Ishikawa (cell line): ENCODE measurements at regions not wholly inside any gene's neighbourhood (a gene's known extent, or its start where the extent isn't known, plus 50 kb on each side); places are given as distances from the start of the nearest gene placed in this dataset.

Experiments
- CEBPB ChIP-seq: IDR thresholded peaks from 2 replicates; pipeline ENCODE4 v1.6.1; 2012
- CREB1 ChIP-seq: IDR thresholded peaks from 2 replicates; pipeline ENCODE4 v1.6.1; 2012; ENCODE audit warnings: low read depth
- EGR1 ChIP-seq: IDR thresholded peaks from 2 replicates; pipeline ENCODE4 v1.6.1; 2012
- EP300 ChIP-seq: IDR thresholded peaks from 2 replicates; pipeline ENCODE4 v1.6.1; 2012; ENCODE audit warnings: borderline replicate concordance
- FOXM1 ChIP-seq: IDR thresholded peaks from 2 replicates; pipeline ENCODE4 v1.6.1; 2012; ENCODE audit warnings: low read depth, borderline replicate concordance
- NFIC ChIP-seq: IDR thresholded peaks from 2 replicates; pipeline ENCODE4 v1.6.1; 2012
- RAD21 ChIP-seq: IDR thresholded peaks from 2 replicates; pipeline ENCODE4 v1.6.1; 2012; ENCODE audit warnings: low read depth
- TAF1 ChIP-seq: IDR thresholded peaks from 2 replicates; pipeline ENCODE4 v1.6.1; 2012; ENCODE audit warnings: low read depth, mild to moderate bottlenecking
- TCF12 ChIP-seq: IDR thresholded peaks from 2 replicates; pipeline ENCODE4 v1.6.1; 2012; ENCODE audit warnings: low read depth
- TEAD4 ChIP-seq: IDR thresholded peaks from 2 replicates; pipeline ENCODE4 v1.6.1; 2012
- YY1 ChIP-seq: IDR thresholded peaks from 2 replicates; pipeline ENCODE4 v1.6.1; 2012; ENCODE audit warnings: low read depth
- ZBTB7A ChIP-seq: IDR thresholded peaks from 2 replicates; pipeline ENCODE4 v1.6.1; 2012; ENCODE audit warnings: low read depth
- TF ChIP-seq, protein P1 (sequence below): IDR thresholded peaks from 2 replicates; pipeline ENCODE4 v1.6.1; 2012
- TF ChIP-seq, protein P2 (sequence below): IDR thresholded peaks from 2 replicates; pipeline ENCODE4 v1.6.1; 2012; ENCODE audit warnings: low read depth, mild to moderate bottlenecking
- TF ChIP-seq, protein P3 (sequence below): IDR thresholded peaks from 2 replicates; pipeline ENCODE4 v1.6.1; 2012

DNA sequence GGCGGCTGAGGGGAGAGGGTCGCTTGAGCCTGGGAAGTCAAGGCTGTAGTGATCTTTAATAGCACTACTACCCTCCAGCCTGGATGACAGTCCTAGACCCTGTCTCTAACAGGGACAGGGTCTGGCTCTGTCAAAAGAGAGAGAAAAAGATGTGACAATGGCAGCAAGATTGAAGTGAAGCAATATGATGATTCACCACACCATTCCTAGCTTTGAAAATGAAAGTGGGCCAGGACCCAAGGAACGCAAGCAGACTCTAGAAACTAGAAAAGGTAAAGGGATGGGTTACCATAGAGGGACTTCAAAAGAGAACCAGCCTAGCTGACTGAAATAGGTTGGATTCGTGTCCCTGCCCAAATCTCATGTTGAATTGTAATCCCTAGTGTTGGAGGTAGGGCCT is 426.9 kb downstream of the HTR1B start:
- TF ChIP-seq, protein P1, sequence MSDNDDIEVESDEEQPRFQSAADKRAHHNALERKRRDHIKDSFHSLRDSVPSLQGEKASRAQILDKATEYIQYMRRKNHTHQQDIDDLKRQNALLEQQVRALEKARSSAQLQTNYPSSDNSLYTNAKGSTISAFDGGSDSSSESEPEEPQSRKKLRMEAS, result no peak
- TF ChIP-seq CEBPB, result no peak
- no peak for TF ChIP-seq TAF1

DNA sequence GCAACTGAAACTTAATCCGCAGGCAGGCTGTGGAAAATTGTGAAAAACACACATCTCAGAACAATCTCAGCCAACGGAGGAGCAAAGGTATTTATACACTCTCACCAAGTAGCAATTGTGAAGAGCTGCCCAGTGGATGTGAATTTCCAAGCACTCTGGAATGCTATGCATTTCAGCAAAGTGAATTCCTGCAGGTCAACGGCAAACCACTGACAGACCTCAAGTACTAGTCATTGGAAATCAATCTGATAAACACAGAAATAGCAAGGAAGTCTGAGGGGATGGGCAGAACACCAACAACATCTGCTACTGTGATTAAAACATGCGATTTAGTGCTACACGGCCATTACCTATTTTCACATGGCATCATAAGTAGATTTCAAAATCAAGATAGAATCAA is 429.1 kb downstream of the HTR1B start:
- no peak for TF ChIP-seq NFIC
- TF ChIP-seq CREB1, result no peak
- no peak for TF ChIP-seq YY1
- no peak for TF ChIP-seq CEBPB
- no peak for TF ChIP-seq RAD21
- TF ChIP-seq, protein P2, sequence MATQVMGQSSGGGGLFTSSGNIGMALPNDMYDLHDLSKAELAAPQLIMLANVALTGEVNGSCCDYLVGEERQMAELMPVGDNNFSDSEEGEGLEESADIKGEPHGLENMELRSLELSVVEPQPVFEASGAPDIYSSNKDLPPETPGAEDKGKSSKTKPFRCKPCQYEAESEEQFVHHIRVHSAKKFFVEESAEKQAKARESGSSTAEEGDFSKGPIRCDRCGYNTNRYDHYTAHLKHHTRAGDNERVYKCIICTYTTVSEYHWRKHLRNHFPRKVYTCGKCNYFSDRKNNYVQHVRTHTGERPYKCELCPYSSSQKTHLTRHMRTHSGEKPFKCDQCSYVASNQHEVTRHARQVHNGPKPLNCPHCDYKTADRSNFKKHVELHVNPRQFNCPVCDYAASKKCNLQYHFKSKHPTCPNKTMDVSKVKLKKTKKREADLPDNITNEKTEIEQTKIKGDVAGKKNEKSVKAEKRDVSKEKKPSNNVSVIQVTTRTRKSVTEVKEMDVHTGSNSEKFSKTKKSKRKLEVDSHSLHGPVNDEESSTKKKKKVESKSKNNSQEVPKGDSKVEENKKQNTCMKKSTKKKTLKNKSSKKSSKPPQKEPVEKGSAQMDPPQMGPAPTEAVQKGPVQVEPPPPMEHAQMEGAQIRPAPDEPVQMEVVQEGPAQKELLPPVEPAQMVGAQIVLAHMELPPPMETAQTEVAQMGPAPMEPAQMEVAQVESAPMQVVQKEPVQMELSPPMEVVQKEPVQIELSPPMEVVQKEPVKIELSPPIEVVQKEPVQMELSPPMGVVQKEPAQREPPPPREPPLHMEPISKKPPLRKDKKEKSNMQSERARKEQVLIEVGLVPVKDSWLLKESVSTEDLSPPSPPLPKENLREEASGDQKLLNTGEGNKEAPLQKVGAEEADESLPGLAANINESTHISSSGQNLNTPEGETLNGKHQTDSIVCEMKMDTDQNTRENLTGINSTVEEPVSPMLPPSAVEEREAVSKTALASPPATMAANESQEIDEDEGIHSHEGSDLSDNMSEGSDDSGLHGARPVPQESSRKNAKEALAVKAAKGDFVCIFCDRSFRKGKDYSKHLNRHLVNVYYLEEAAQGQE, result no peak
- no peak for TF ChIP-seq TCF12
- TF ChIP-seq, protein P1, result no peak
- TF ChIP-seq FOXM1, result no peak
- no peak for TF ChIP-seq TEAD4
- TF ChIP-seq EGR1, result no peak
- TF ChIP-seq TAF1, result no peak
- no peak for TF ChIP-seq ZBTB7A
- TF ChIP-seq, protein P3, sequence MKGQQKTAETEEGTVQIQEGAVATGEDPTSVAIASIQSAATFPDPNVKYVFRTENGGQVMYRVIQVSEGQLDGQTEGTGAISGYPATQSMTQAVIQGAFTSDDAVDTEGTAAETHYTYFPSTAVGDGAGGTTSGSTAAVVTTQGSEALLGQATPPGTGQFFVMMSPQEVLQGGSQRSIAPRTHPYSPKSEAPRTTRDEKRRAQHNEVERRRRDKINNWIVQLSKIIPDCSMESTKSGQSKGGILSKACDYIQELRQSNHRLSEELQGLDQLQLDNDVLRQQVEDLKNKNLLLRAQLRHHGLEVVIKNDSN, result no peak

DNA sequence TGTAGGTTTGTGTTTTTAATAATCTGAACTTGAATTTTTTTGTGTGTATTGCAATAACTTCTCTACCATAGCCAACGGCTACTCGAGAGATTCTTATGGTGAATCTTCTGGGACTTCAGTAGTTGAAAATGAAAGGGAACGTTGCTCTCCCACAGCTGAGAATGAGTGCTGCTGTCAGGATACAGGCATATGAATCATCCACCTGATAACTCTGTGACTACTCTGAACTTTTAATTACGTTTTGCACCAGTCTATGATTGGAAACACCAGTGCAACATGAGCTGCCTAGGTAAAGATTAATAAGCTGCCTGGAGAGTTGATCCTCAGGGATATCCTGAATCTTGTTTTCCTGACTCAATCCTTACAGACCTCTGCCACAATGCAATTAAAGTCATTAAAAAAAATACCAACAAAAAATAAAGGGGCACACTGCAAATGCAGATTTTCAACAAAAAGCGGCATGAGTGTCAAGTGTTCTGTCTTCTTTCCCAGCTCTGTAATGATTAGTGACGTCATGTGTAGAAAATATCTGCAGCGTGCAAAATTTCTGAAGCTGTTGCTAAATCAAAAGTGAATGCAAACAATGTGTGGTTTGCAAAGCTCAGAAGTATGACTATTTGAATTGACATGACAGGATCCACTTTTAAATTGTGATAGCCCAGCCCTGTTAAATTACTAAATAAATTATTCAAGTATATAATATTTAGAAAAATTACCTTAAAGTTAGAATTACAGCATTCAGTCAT is 432.2 kb downstream of the HTR1B start:
- TF ChIP-seq, protein P3, result no peak
- TF ChIP-seq TAF1, result no peak
- no peak for TF ChIP-seq EGR1
- no peak for TF ChIP-seq FOXM1
- no peak for TF ChIP-seq TEAD4
- TF ChIP-seq ZBTB7A, result no peak
- no peak for TF ChIP-seq TCF12

DNA sequence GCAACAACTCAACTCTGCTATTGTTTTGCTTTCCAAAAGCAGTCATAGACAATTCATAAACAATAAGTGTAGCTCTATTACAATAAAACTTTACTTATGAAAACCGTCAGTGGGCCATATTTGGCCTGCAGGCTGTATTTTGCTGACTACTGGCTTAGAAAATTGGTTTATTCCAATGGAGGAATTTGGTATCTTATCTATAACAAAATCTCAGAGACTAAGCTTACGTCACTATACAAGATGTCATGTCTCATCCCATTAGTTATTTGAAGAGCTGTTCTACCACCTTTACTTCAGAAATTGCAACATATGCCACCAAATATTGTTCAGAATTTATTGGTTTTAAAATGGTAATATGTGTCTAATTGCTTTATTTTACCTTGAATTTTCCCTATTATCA is 436.9 kb downstream of the HTR1B start:
- TF ChIP-seq, protein P1, result no peak
- no peak for TF ChIP-seq CEBPB
- no peak for TF ChIP-seq EP300
- TF ChIP-seq TAF1, result no peak
- TF ChIP-seq FOXM1, result no peak
- TF ChIP-seq TEAD4, result no peak
- TF ChIP-seq CREB1, result no peak
- no peak for TF ChIP-seq TCF12

DNA sequence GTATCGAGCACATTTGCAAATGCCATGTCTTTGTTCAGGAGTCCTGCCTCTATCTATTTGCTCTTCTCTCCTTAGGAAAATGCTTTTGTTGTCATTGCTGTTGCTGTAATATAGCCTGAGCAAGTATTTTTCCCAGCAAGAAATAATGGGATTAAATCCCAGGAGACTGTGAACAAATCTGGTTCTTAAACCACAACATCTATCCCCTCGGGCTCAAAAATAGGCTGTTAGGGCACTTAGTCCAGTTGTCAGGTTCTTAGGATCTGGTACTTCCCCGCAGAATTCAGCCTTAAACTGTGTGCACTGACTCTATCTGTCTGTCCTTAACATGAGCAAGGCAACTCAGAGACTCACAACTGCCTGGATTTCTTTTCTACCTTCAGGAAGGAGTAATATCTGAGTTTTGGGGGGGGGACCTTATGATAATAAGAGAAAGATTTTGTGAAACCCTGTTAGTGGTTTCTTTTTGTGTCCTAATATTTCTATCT is 437.5 kb downstream of the HTR1B start:
- TF ChIP-seq YY1 (no peak), EGR1 (no peak)
- TF ChIP-seq, protein P3, result no peak
- TF ChIP-seq, protein P1, result no peak

DNA sequence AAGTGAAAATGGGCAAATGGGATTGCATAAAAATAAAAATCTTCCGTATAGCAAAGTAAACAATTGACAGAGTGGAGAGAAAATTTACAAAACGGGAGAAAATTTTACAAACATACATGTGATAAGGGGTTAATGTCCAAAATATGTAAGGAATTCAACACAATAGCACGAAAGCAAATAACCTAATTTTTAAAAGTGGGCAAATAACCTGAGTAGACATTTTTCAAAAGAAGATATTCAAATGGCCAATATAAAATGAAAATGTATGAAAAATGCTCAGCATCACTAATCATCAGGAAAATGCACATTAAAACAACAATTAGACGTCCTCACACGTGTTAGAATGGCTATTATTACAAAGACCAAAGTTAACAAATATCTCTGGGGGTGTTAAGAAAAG is 441.5 kb downstream of the HTR1B start:
- TF ChIP-seq, protein P1, result no peak
- no peak for TF ChIP-seq NFIC
- TF ChIP-seq ZBTB7A, result no peak
- no peak for TF ChIP-seq RAD21
- TF ChIP-seq, protein P2, result no peak
- no peak for TF ChIP-seq TEAD4
- TF ChIP-seq YY1, result no peak
- no peak for TF ChIP-seq FOXM1
- no peak for TF ChIP-seq CREB1
- TF ChIP-seq TCF12, result no peak
